Iris pigment epithelial cell (primary cell): ENCODE measurements at regions not wholly inside any gene's neighbourhood (a gene's known extent, or its start where the extent isn't known, plus 50 kb on each side); places are given as distances from the start of the nearest gene placed in this dataset.
"Not testable (repeated sequence)": the region's sequence is repeated elsewhere in the genome, so short reads cannot be mapped to it uniquely, and the experiment has no call there.

ENCODE experiments used
- DNase-seq: peaks from one replicate; pipeline ENCODE4 v3.0.0-alpha.2; 2011; ENCODE audit warnings: low read depth

GRCh38 chr7:13708670-13709069, 280.8 kb downstream of the ETV1 start:
- no peak for DNase-seq

GRCh38 chr7:13713092-13713491, 276.4 kb downstream of the ETV1 start:
- no peak for DNase-seq

GRCh38 chr7:13715534-13715933, 273.9 kb downstream of the ETV1 start:
- DNase-seq: no peak

- DNase-seq: no peak
These were observed 272.4 kb downstream of the ETV1 start for GRCh38 chr7:13717031-13717430.

GRCh38 chr7:13724191-13724976, 265.1 kb downstream of the ETV1 start:
- DNase-seq: no peak

- DNase-seq: no peak
These were observed 264.4 kb downstream of the ETV1 start for GRCh38 chr7:13724977-13725566.

- DNase-seq: no peak
These were observed 263.9 kb downstream of the ETV1 start for GRCh38 chr7:13725591-13725990.

- no peak for DNase-seq
These were observed 262.2 kb downstream of the ETV1 start for GRCh38 chr7:13727279-13727678.

GRCh38 chr7:13727751-13728150, 261.7 kb downstream of the ETV1 start:
- DNase-seq: no peak

- not testable (repeated sequence) for DNase-seq
These were observed 261.0 kb downstream of the ETV1 start for GRCh38 chr7:13728430-13728829.

GRCh38 chr7:13731643-13732042, 257.8 kb downstream of the ETV1 start:
- DNase-seq: peak; percentile 22

GRCh38 chr7:13737563-13737962, 251.9 kb downstream of the ETV1 start:
- no peak for DNase-seq

- peak; percentile 70 for DNase-seq
These were observed 247.3 kb downstream of the ETV1 start for GRCh38 chr7:13742126-13742525.

- peak; percentile 75 for DNase-seq
These were observed 246.7 kb downstream of the ETV1 start for GRCh38 chr7:13742811-13743210.

- peak; percentile 70 for DNase-seq
These were observed 246.2 kb downstream of the ETV1 start for GRCh38 chr7:13743226-13743625.

GRCh38 chr7:13745530-13745929, 243.9 kb downstream of the ETV1 start:
- no peak for DNase-seq

GRCh38 chr7:13748998-13749397, 240.5 kb downstream of the ETV1 start:
- no peak for DNase-seq

- DNase-seq: no peak
These were observed 239.8 kb downstream of the ETV1 start for GRCh38 chr7:13749636-13750035.

GRCh38 chr7:13751766-13752165, 237.7 kb downstream of the ETV1 start:
- DNase-seq: no peak

- DNase-seq: no peak
These were observed 231.6 kb downstream of the ETV1 start for GRCh38 chr7:13757841-13758240.

- DNase-seq: not testable (repeated sequence)
These were observed 223.6 kb downstream of the ETV1 start for GRCh38 chr7:13765853-13766252.

- no peak for DNase-seq
These were observed 219.2 kb downstream of the ETV1 start for GRCh38 chr7:13770305-13770704.

GRCh38 chr7:13774976-13775375, 214.5 kb downstream of the ETV1 start:
- DNase-seq: no peak

- DNase-seq: no peak
These were observed 212.2 kb downstream of the ETV1 start for GRCh38 chr7:13777242-13777641.
